ENCODE measurements at regions not wholly inside any gene's neighbourhood (a gene's known extent, or its start where the extent isn't known, plus 50 kb on each side); places are given as distances from the start of the nearest gene placed in this dataset.

DNA sequence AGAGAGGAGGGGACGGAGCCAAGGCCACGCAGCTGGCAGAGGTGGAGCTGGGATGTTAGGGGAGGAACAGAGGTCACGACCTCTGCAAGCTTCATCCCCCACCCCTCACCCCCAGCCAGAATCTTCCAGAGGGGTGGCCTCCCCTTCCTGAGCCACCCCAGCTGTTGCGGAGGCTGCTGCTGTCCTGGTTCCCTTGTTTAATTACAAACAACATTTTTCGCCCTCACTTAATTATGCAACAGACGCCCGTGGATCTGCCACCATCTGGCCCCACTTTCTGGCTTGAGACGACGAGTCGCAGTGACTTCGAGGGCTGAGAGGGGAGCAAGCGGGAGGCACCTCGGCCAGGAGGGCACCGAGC, 153.7 kb upstream of the PTPN1 start:
- TF ChIP-seq, protein P1, sequence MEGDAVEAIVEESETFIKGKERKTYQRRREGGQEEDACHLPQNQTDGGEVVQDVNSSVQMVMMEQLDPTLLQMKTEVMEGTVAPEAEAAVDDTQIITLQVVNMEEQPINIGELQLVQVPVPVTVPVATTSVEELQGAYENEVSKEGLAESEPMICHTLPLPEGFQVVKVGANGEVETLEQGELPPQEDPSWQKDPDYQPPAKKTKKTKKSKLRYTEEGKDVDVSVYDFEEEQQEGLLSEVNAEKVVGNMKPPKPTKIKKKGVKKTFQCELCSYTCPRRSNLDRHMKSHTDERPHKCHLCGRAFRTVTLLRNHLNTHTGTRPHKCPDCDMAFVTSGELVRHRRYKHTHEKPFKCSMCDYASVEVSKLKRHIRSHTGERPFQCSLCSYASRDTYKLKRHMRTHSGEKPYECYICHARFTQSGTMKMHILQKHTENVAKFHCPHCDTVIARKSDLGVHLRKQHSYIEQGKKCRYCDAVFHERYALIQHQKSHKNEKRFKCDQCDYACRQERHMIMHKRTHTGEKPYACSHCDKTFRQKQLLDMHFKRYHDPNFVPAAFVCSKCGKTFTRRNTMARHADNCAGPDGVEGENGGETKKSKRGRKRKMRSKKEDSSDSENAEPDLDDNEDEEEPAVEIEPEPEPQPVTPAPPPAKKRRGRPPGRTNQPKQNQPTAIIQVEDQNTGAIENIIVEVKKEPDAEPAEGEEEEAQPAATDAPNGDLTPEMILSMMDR (IDR thresholded peaks at IDR 0.05) = no peak
- H3K36me3 Mint-ChIP-seq (ENCODE audit: low read depth) = no peaks in the 10 kb centered on the region

DNA sequence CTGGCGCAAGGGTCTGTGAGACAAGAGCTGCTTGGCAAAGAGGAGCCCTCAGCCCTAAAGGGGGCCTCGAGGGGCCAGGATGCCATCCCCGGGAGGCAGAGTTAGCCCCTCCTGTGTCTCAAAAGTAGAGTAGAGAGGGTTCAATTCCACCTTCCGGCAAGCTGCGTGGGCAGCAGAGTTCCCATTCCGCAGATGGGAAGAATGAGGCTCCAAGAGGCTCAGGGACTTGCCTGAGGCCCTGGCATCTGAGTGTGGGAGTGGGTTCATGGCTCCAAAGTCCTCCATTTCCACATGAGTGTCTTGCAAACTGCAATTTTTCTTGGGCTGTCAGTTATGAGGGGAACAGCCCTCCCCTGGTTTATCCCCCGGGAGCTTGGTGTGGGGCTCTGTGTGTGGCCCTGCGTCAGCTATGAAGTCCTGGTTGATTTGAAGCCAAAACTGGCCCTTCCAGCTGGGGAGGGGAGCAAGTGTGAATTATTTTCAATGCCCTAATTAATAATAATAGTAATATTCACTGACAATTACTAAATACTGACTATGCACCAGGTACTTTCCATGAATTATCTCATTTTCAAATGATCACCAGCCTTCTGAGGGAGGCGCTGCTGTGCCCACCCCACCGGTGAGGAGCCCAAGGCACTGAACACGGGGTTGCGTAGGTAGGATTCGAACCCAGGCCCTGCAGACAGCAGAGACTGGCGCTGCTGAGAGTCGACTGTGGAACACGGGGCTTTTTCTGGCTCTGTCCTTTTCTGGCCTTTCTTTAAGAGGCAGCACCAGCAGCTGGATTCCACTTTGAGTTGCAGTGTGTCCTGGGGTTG, 153.0 kb upstream of the PTPN1 start:
- Mint-ChIP-seq H3K27ac (no peak overlapping the region), H3K9me3 (no peaks in the 10 kb centered on the region), H3K27me3 (ENCODE audit: insufficient read depth) (peaks cover 6% of the 10 kb centered on the region), H3K4me3 (no peak overlapping the region), H3K4me1 (ENCODE audit: low read depth) (no peaks in the 10 kb centered on the region), H3K36me3 (ENCODE audit: low read depth) (no peaks in the 10 kb centered on the region)
- DNase-seq = no peak
- TF ChIP-seq, protein P1 (IDR thresholded peaks at IDR 0.05) = no peak

More for the DNA sequence above, 153.7 kb upstream of the PTPN1 start:
- H3K27me3 Mint-ChIP-seq (ENCODE audit: insufficient read depth) = peaks cover 6% of the 10 kb centered on the region
- no peak for DNase-seq
- no peaks in the 10 kb centered on the region for H3K9me3 Mint-ChIP-seq
- no peak overlapping the region for H3K27ac Mint-ChIP-seq
- no peak overlapping the region for H3K4me3 Mint-ChIP-seq
- H3K4me1 Mint-ChIP-seq (ENCODE audit: low read depth) = no peaks in the 10 kb centered on the region

DNA sequence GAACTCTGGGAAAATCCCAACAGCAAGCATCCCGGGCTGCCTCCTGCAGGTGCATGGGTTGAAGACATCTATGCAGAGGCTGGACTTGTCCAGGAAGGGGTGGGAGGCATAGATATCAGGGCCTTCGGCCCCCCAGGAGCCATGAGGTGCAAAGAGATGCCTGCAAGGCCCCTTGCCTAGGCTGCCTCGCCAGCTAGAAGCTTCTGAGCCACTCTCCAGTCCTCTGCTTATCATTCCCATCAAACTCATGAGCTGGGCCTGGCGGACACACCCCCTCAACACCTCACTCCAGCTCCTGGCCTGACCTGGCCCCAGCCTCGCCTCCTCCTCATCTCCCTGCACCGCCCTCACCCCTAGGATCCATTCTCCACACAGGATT, 152.4 kb upstream of the PTPN1 start:
- H3K27ac Mint-ChIP-seq = no peak overlapping the region
- no peaks in the 10 kb centered on the region for H3K4me1 Mint-ChIP-seq (ENCODE audit: low read depth)
- no peaks in the 10 kb centered on the region for H3K36me3 Mint-ChIP-seq (ENCODE audit: low read depth)
- no peaks in the 10 kb centered on the region for H3K9me3 Mint-ChIP-seq
- H3K27me3 Mint-ChIP-seq (ENCODE audit: insufficient read depth) = peaks cover 2% of the 10 kb centered on the region
- TF ChIP-seq, protein P1 (IDR thresholded peaks at IDR 0.05) = no peak
- no peak overlapping the region for H3K4me3 Mint-ChIP-seq
- DNase-seq = no peak

DNA sequence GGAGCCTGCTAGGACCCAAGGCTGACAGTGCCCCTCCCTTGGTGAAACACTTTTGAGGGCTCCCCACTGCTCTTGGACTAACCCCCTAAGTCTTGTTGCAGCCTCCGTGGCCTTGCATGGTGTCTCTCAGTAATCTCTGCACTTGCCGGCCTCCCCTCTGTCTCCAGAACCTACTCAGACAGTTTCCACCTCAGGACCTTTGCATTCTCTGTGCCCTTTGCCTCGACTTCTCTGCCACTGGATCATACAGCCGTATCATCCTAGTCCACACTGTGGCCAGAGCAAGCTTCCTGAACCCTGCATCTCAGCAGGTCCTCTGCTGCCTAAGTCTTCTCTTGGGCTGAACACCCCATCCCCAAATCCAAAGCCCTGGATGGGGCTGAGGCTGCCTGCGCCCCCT, 152.0 kb upstream of the PTPN1 start:
- H3K9me3 Mint-ChIP-seq = no peaks in the 10 kb centered on the region
- no peaks in the 10 kb centered on the region for H3K36me3 Mint-ChIP-seq (ENCODE audit: low read depth)
- no peak overlapping the region for H3K27ac Mint-ChIP-seq
- H3K4me3 Mint-ChIP-seq = no peak overlapping the region
- TF ChIP-seq, protein P1 (IDR thresholded peaks at IDR 0.05) = no peak
- peaks cover 5% of the 10 kb centered on the region for H3K27me3 Mint-ChIP-seq (ENCODE audit: insufficient read depth)
- no peak for DNase-seq
- H3K4me1 Mint-ChIP-seq (ENCODE audit: low read depth) = no peaks in the 10 kb centered on the region

DNA sequence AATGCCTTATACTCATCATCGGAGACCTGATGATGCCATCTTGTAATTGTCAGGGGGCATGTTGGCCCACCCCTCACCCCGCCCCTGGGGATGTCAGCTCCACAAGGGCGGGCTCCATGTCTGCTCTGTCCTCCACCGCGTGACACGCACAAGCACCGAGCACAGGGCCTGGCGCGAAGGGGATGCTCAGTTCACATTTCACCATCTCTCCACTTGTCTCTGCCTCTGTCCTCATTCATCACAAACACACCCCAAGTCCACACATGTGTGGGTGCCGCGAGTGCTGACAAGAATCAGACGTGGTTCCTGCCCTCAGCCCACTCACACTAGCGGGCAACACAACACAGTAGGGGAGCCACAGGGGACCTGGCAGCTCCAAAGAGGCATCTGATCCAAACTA, 151.2 kb upstream of the PTPN1 start:
- no peak overlapping the region for H3K27ac Mint-ChIP-seq
- H3K9me3 Mint-ChIP-seq = no peaks in the 10 kb centered on the region
- no peaks in the 10 kb centered on the region for H3K4me1 Mint-ChIP-seq (ENCODE audit: low read depth)

More for the DNA sequence above, 151.2 kb upstream of the PTPN1 start:
- Mint-ChIP-seq H3K27me3 (ENCODE audit: insufficient read depth) (peaks cover 10% of the 10 kb centered on the region), H3K36me3 (ENCODE audit: low read depth) (no peaks in the 10 kb centered on the region), H3K4me3 (no peak overlapping the region)
- DNase-seq = no peak
- TF ChIP-seq, protein P1 (IDR thresholded peaks at IDR 0.05) = no peak

Data from HFFc6 (cell line).